ENCODE measurements at regions not wholly inside any gene's neighbourhood (a gene's known extent, or its start where the extent isn't known, plus 50 kb on each side); places are given as distances from the start of the nearest gene placed in this dataset.

GRCh38 chr9:116084497-116084896, 69.1 kb upstream of the PAPPA start:
- Mint-ChIP-seq H3K9me3 (no peaks in the 10 kb centered on the region), H3K27ac (no peak overlapping the region), H3K4me1 (ENCODE audit: low read depth) (no peaks in the 10 kb centered on the region), H3K36me3 (ENCODE audit: low read depth) (no peaks in the 10 kb centered on the region), H3K4me3 (no peak overlapping the region), H3K27me3 (ENCODE audit: low read depth) (no peaks in the 10 kb centered on the region)

GRCh38 chr9:116087246-116087645, 66.3 kb upstream of the PAPPA start:
- no peaks in the 10 kb centered on the region for H3K9me3 Mint-ChIP-seq
- H3K4me3 Mint-ChIP-seq = no peak overlapping the region
- no peaks in the 10 kb centered on the region for H3K27me3 Mint-ChIP-seq (ENCODE audit: low read depth)
- no peak overlapping the region for H3K27ac Mint-ChIP-seq
- no peaks in the 10 kb centered on the region for H3K4me1 Mint-ChIP-seq (ENCODE audit: low read depth)
- no peaks in the 10 kb centered on the region for H3K36me3 Mint-ChIP-seq (ENCODE audit: low read depth)

- H3K4me3 Mint-ChIP-seq = no peak overlapping the region
- no peaks in the 10 kb centered on the region for H3K27me3 Mint-ChIP-seq (ENCODE audit: low read depth)
- no peaks in the 10 kb centered on the region for H3K9me3 Mint-ChIP-seq
- no peaks in the 10 kb centered on the region for H3K36me3 Mint-ChIP-seq (ENCODE audit: low read depth)
- H3K27ac Mint-ChIP-seq = no peak overlapping the region
- H3K4me1 Mint-ChIP-seq (ENCODE audit: low read depth) = no peaks in the 10 kb centered on the region
These were observed 65.8 kb upstream of the PAPPA start for GRCh38 chr9:116087751-116088194.

GRCh38 chr9:116088396-116088795, 65.2 kb upstream of the PAPPA start:
- Mint-ChIP-seq H3K4me3 (no peak overlapping the region), H3K4me1 (ENCODE audit: low read depth) (no peaks in the 10 kb centered on the region), H3K27ac (no peak overlapping the region), H3K36me3 (ENCODE audit: low read depth) (no peaks in the 10 kb centered on the region), H3K9me3 (no peaks in the 10 kb centered on the region), H3K27me3 (ENCODE audit: low read depth) (no peaks in the 10 kb centered on the region)

GRCh38 chr9:116090030-116090770, 63.4 kb upstream of the PAPPA start:
- Mint-ChIP-seq H3K9me3 (no peaks in the 10 kb centered on the region), H3K27ac (no peak overlapping the region), H3K36me3 (ENCODE audit: low read depth) (no peaks in the 10 kb centered on the region), H3K4me3 (no peak overlapping the region), H3K27me3 (ENCODE audit: low read depth) (no peaks in the 10 kb centered on the region), H3K4me1 (ENCODE audit: low read depth) (no peaks in the 10 kb centered on the region)

- Mint-ChIP-seq H3K27me3 (ENCODE audit: low read depth) (no peaks in the 10 kb centered on the region), H3K36me3 (ENCODE audit: low read depth) (no peaks in the 10 kb centered on the region), H3K4me1 (ENCODE audit: low read depth) (no peaks in the 10 kb centered on the region), H3K9me3 (no peaks in the 10 kb centered on the region), H3K4me3 (no peak overlapping the region), H3K27ac (no peak overlapping the region)
These were observed 58.7 kb upstream of the PAPPA start for GRCh38 chr9:116094846-116095245.

GRCh38 chr9:116095403-116095802, 58.2 kb upstream of the PAPPA start:
- no peak overlapping the region for H3K27ac Mint-ChIP-seq
- no peaks in the 10 kb centered on the region for H3K36me3 Mint-ChIP-seq (ENCODE audit: low read depth)
- no peak overlapping the region for H3K4me3 Mint-ChIP-seq
- no peaks in the 10 kb centered on the region for H3K9me3 Mint-ChIP-seq
- no peaks in the 10 kb centered on the region for H3K4me1 Mint-ChIP-seq (ENCODE audit: low read depth)
- H3K27me3 Mint-ChIP-seq (ENCODE audit: low read depth) = no peaks in the 10 kb centered on the region

GRCh38 chr9:116096046-116096445, 57.5 kb upstream of the PAPPA start:
- H3K27ac Mint-ChIP-seq = no peak overlapping the region
- H3K36me3 Mint-ChIP-seq (ENCODE audit: low read depth) = no peaks in the 10 kb centered on the region
- H3K4me1 Mint-ChIP-seq (ENCODE audit: low read depth) = no peaks in the 10 kb centered on the region
- H3K4me3 Mint-ChIP-seq = no peak overlapping the region
- H3K27me3 Mint-ChIP-seq (ENCODE audit: low read depth) = no peaks in the 10 kb centered on the region
- no peaks in the 10 kb centered on the region for H3K9me3 Mint-ChIP-seq

- Mint-ChIP-seq H3K4me1 (ENCODE audit: low read depth) (no peaks in the 10 kb centered on the region), H3K27ac (no peak overlapping the region), H3K36me3 (ENCODE audit: low read depth) (no peaks in the 10 kb centered on the region), H3K27me3 (ENCODE audit: low read depth) (no peaks in the 10 kb centered on the region), H3K9me3 (no peaks in the 10 kb centered on the region), H3K4me3 (no peak overlapping the region)
These were observed 56.7 kb upstream of the PAPPA start for GRCh38 chr9:116096853-116097252.

GRCh38 chr9:116098476-116098875, 55.1 kb upstream of the PAPPA start:
- no peak overlapping the region for H3K4me3 Mint-ChIP-seq

GRCh38 chr9:116099821-116100220, 53.8 kb upstream of the PAPPA start:
- no peaks in the 10 kb centered on the region for H3K9me3 Mint-ChIP-seq
- H3K27me3 Mint-ChIP-seq (ENCODE audit: low read depth) = no peaks in the 10 kb centered on the region
- H3K4me1 Mint-ChIP-seq (ENCODE audit: low read depth) = no peaks in the 10 kb centered on the region
- H3K4me3 Mint-ChIP-seq = no peak overlapping the region
- no peaks in the 10 kb centered on the region for H3K36me3 Mint-ChIP-seq (ENCODE audit: low read depth)
- no peak overlapping the region for H3K27ac Mint-ChIP-seq

More at GRCh38 chr9:116098476-116098875, 55.1 kb upstream of the PAPPA start:
- Mint-ChIP-seq H3K27me3 (ENCODE audit: low read depth) (no peaks in the 10 kb centered on the region), H3K36me3 (ENCODE audit: low read depth) (no peaks in the 10 kb centered on the region), H3K4me1 (ENCODE audit: low read depth) (no peaks in the 10 kb centered on the region), H3K9me3 (no peaks in the 10 kb centered on the region), H3K27ac (no peak overlapping the region)

- Mint-ChIP-seq H3K9me3 (no peaks in the 10 kb centered on the region), H3K4me1 (ENCODE audit: low read depth) (no peaks in the 10 kb centered on the region), H3K27ac (no peak overlapping the region), H3K4me3 (no peak overlapping the region), H3K36me3 (ENCODE audit: low read depth) (no peaks in the 10 kb centered on the region), H3K27me3 (ENCODE audit: low read depth) (no peaks in the 10 kb centered on the region)
These were observed 52.9 kb upstream of the PAPPA start for GRCh38 chr9:116100711-116101121.

- Mint-ChIP-seq H3K36me3 (ENCODE audit: low read depth) (no peaks in the 10 kb centered on the region), H3K4me1 (ENCODE audit: low read depth) (no peaks in the 10 kb centered on the region), H3K27ac (no peak overlapping the region)
These were observed 52.1 kb upstream of the PAPPA start for GRCh38 chr9:116101516-116101915.

GRCh38 chr9:116102596-116102995, 51.0 kb upstream of the PAPPA start:
- Mint-ChIP-seq H3K9me3 (no peaks in the 10 kb centered on the region), H3K4me3 (no peak overlapping the region), H3K27me3 (ENCODE audit: low read depth) (no peaks in the 10 kb centered on the region), H3K36me3 (ENCODE audit: low read depth) (no peaks in the 10 kb centered on the region), H3K4me1 (ENCODE audit: low read depth) (no peaks in the 10 kb centered on the region), H3K27ac (no peak overlapping the region)

More at GRCh38 chr9:116101516-116101915, 52.1 kb upstream of the PAPPA start:
- H3K4me3 Mint-ChIP-seq = no peak overlapping the region
- H3K9me3 Mint-ChIP-seq = no peaks in the 10 kb centered on the region
- H3K27me3 Mint-ChIP-seq (ENCODE audit: low read depth) = no peaks in the 10 kb centered on the region
